AG04450 (cell line): ENCODE measurements at regions not wholly inside any gene's neighbourhood (a gene's known extent, or its start where the extent isn't known, plus 50 kb on each side); places are given as distances from the start of the nearest gene placed in this dataset.

Source experiments
- CTCF ChIA-PET: fragments of 300-600, 350-600 bp; formaldehyde crosslinking; extraction: SDS; loops from one replicate; lab custom pipeline; 2022; ENCODE audit warnings: antibody characterized with exemption, inconsistent platforms; lab: Charles Lee
- POLR2A ChIA-PET: fragments of 350-600 bp; formaldehyde crosslinking; extraction: SDS; loops from one replicate; lab custom pipeline; 2021; ENCODE audit warnings: antibody characterized with exemption, inconsistent platforms; lab: Yijun Ruan, JAX
- DNase-seq: peaks from one replicate; pipeline ENCODE4 v3.0.0-alpha.2; 2011; ENCODE audit warnings: low read depth, low spot score
- H3K27ac ChIP-seq: one replicate; pipeline ENCODE4 v1.5.1; 2012; ENCODE audit warnings: low read depth, low read length, control low read depth
- H3K27me3 ChIP-seq: one replicate; pipeline ENCODE4 v1.6.0; 2012; ENCODE audit warnings: low read length; ENCODE audit not compliant: control insufficient read depth, insufficient read depth
- H3K4me3 ChIP-seq: 2 replicates; pipeline ENCODE4 v1.5.1; 2011; ENCODE audit warnings: mild to moderate bottlenecking, low read depth, low read length, control low read depth
- H3K9me3 ChIP-seq: 2 replicates; pipeline ENCODE4 v1.5.1; 2012; ENCODE audit warnings: low read length; ENCODE audit not compliant: control insufficient read depth, insufficient read depth
- CTCF ChIP-seq: IDR thresholded peaks from 2 replicates; pipeline ENCODE4 v1.5.1; 2011; ENCODE audit warnings: low read depth, low read length, control low read depth, inconsistent platforms

- POLR2A ChIA-PET = no interaction called here
- Histone ChIP-seq H3K9me3 (no peaks in the 10 kb centered on the region), H3K4me3 (no peak overlapping the region), H3K27me3 (peaks cover 19% of the 10 kb centered on the region), H3K27ac (no peak overlapping the region)
- no peak for TF ChIP-seq CTCF
- CTCF ChIA-PET = no interaction called here
- DNase-seq = no peak
These were observed 138.3 kb upstream of the ZBTB40 start for GRCh38 chr1:22313321-22313720.

- ChIA-PET CTCF (no interaction called here), POLR2A (no interaction called here)
- Histone ChIP-seq H3K27me3 (peaks cover 25% of the 10 kb centered on the region), H3K4me3 (no peak overlapping the region), H3K27ac (no peak overlapping the region), H3K9me3 (no peaks in the 10 kb centered on the region)
- TF ChIP-seq CTCF = no peak
- no peak for DNase-seq
These were observed 136.9 kb upstream of the ZBTB40 start for GRCh38 chr1:22314706-22315105.

- Histone ChIP-seq H3K9me3 (no peaks in the 10 kb centered on the region), H3K27ac (no peak overlapping the region), H3K27me3 (peaks cover 29% of the 10 kb centered on the region), H3K4me3 (no peak overlapping the region)
- TF ChIP-seq CTCF = no peak
- ChIA-PET POLR2A (no interaction called here), CTCF (no interaction called here)
- no peak for DNase-seq
These were observed 136.2 kb upstream of the ZBTB40 start for GRCh38 chr1:22315315-22316078.

GRCh38 chr1:22317231-22317919 is 134.3 kb upstream of the ZBTB40 start:
- no peak overlapping the region for H3K27ac ChIP-seq
- peaks cover 45% of the 10 kb centered on the region for H3K27me3 ChIP-seq
- TF ChIP-seq CTCF = peak; percentile 60
- POLR2A ChIA-PET = no interaction called here
- CTCF ChIA-PET = interaction anchor here (0.8 kb wide), 1 partner anchor 9 kb away, joined by 3 read pairs; no protein-coding TSS in a partner anchor
- H3K4me3 ChIP-seq = no peak overlapping the region
- DNase-seq = no peak
- H3K9me3 ChIP-seq = peaks cover 3% of the 10 kb centered on the region; the same call in 1 of the 2 replicates

GRCh38 chr1:22317920-22318243 is 133.8 kb upstream of the ZBTB40 start:
- H3K4me3 ChIP-seq = no peak overlapping the region
- H3K27ac ChIP-seq = no peak overlapping the region
- ChIA-PET POLR2A (no interaction called here), CTCF (interaction anchor here (0.8 kb wide), 1 partner anchor 10 kb away, joined by 3 read pairs; no protein-coding TSS in a partner anchor)
- TF ChIP-seq CTCF = no peak
- DNase-seq = no peak
- H3K9me3 ChIP-seq = peaks cover 3% of the 10 kb centered on the region; the same call in 1 of the 2 replicates
- peaks cover 45% of the 10 kb centered on the region for H3K27me3 ChIP-seq
